H1 (cell line): ENCODE measurements at regions not wholly inside any gene's neighbourhood (a gene's known extent, or its start where the extent isn't known, plus 50 kb on each side); places are given as distances from the start of the nearest gene placed in this dataset.

ENCODE experiments used
- CTCF ChIA-PET: fragments of 300-600 bp; sonication (Branson Sonifier 250); formaldehyde crosslinking; loops from one replicate; lab custom pipeline; 2021; ENCODE audit not compliant: partially characterized antibody; lab: Charles Lee
- POLR2A ChIA-PET: fragments of 300-600 bp; sonication (Branson Sonifier 250); formaldehyde crosslinking; loops from one replicate; lab custom pipeline; 2021; ENCODE audit warnings: inconsistent platforms; ENCODE audit not compliant: partially characterized antibody; lab: Charles Lee
- DNase-seq, 2 experiments: peaks; one replicate each; pipeline versions ENCODE4 v3.0.0 to v3.0.0-alpha.2; 2010 to 2022; ENCODE audit warnings: low spot score in 2 of 2, low read depth in 1 of 2, mixed read lengths in 1 of 2
- FAIRE-seq: peaks from 2 replicates; lab custom pipeline; 2011; peaks lifted over from hg19 to GRCh38; lab: Jason Lieb, UNC
- H2AFZ ChIP-seq: 2 replicates; pipeline ENCODE4 v1.8.1; 2012; ENCODE audit warnings: low read length, inconsistent platforms
- H2AK5ac ChIP-seq: 2 replicates; pipeline ENCODE4 v1.6.1; 2013; ENCODE audit warnings: low read depth, low read length
- H2BK120ac ChIP-seq: replicated peaks from 2 replicates; pipeline ENCODE3; 2013; ENCODE audit warnings: low read depth, low read length, inconsistent platforms
- H2BK12ac ChIP-seq: 2 replicates; pipeline ENCODE4 v1.6.1; 2013; ENCODE audit warnings: low read depth, low read length
- H2BK15ac ChIP-seq: 2 replicates; pipeline ENCODE4 v1.6.1; 2013; ENCODE audit warnings: low read length
- H2BK20ac ChIP-seq: 2 replicates; pipeline ENCODE4 v1.6.1; 2013; ENCODE audit warnings: low read length
- H2BK5ac ChIP-seq: 2 replicates; pipeline ENCODE4 v1.6.1; 2013; ENCODE audit warnings: low read depth, low read length
- H3K14ac ChIP-seq: 2 replicates; pipeline ENCODE4 v1.6.1; 2013; ENCODE audit warnings: inconsistent platforms; ENCODE audit not compliant: insufficient read length
- H3K18ac ChIP-seq: 2 replicates; pipeline ENCODE4 v1.6.1; 2013; ENCODE audit warnings: low read length; ENCODE audit errors: extremely low read depth
- H3K23ac ChIP-seq: 2 replicates; pipeline ENCODE4 v1.6.1; 2013; ENCODE audit warnings: inconsistent platforms; ENCODE audit not compliant: insufficient read length
- H3K23me2 ChIP-seq: 2 replicates; pipeline ENCODE4 v1.6.1; 2013; ENCODE audit warnings: low read depth, low read length
- H3K27ac ChIP-seq: 2 replicates; pipeline ENCODE4 v1.6.1; 2011; ENCODE audit warnings: low read depth, low read length, inconsistent platforms
- H3K27me3 ChIP-seq, 4 experiments: replicated peaks in 1 of 4; 1 replicate in 1 of 4; 2 replicates in 3 of 4; pipeline versions ENCODE4 v1.6.1 to v1.8.1; 2011 to 2013; ENCODE audit warnings: low read length in 3 of 4, mild to moderate bottlenecking in 3 of 4, inconsistent platforms in 2 of 4, mixed read lengths in 2 of 4, moderate library complexity in 1 of 4; ENCODE audit not compliant: control insufficient read depth in 3 of 4, insufficient read depth in 3 of 4; ENCODE audit errors: extremely low read depth in 1 of 4
- H3K36me3 ChIP-seq, 4 experiments: 2 replicates each; pipeline versions ENCODE4 v1.6.1 to v1.8.1; 2011 to 2013; ENCODE audit warnings: mild to moderate bottlenecking in 4 of 4, low read length in 3 of 4, moderate library complexity in 2 of 4, control low read depth in 1 of 4, inconsistent platforms in 1 of 4; ENCODE audit not compliant: insufficient read depth in 4 of 4, control insufficient read depth in 2 of 4
- H3K4ac ChIP-seq: replicated peaks from 2 replicates; pipeline ENCODE3; 2013; ENCODE audit warnings: low read length, low read depth, mixed read lengths, inconsistent platforms; ENCODE audit not compliant: insufficient read length
- H3K4me1 ChIP-seq, 4 experiments: replicated peaks in 1 of 4; 1 replicate in 1 of 4; 2 replicates in 3 of 4; pipeline versions ENCODE4 v1.6.1 to v1.8.1; 2011 to 2013; ENCODE audit warnings: low read length in 3 of 4, inconsistent platforms in 2 of 4, mixed read lengths in 1 of 4; ENCODE audit not compliant: insufficient read depth in 4 of 4, control insufficient read depth in 3 of 4
- H3K4me2 ChIP-seq, 2 experiments: 2 replicates each; pipeline versions ENCODE4 v1.6.1 to v1.8.1; 2011 to 2013; ENCODE audit warnings: low read depth in 2 of 2, low read length in 2 of 2, control low read depth in 1 of 2, inconsistent platforms in 1 of 2, mild to moderate bottlenecking in 1 of 2; ENCODE audit not compliant: insufficient read depth in 1 of 2
- H3K4me3 ChIP-seq, 4 experiments: fragments of 200-600, 300-600 bp in 1 of 4; sonication (generic), shearing (Covaris generic), sonication (Bioruptor Twin) in 1 of 4; 2 replicates each; pipeline versions ENCODE4 v1.5.1 to v1.8.1; 2011 to 2016; ENCODE audit warnings: low read length in 4 of 4, low read depth in 3 of 4, control low read depth in 2 of 4, inconsistent platforms in 2 of 4, mild to moderate bottlenecking in 2 of 4, mixed read lengths in 1 of 4, moderate library complexity in 1 of 4; ENCODE audit not compliant: insufficient read depth in 2 of 4; ENCODE audit errors: extremely low read depth in 1 of 4
- H3K56ac ChIP-seq: replicated peaks from 2 replicates; pipeline ENCODE3; 2013; ENCODE audit warnings: low read depth, mild to moderate bottlenecking, mixed read lengths, low read length, inconsistent platforms; ENCODE audit not compliant: insufficient read length
- H3K79me1 ChIP-seq: 2 replicates; pipeline ENCODE4 v1.6.1; 2013; ENCODE audit warnings: low read depth, low read length, control low read depth
- H3K79me2 ChIP-seq, 2 experiments: 2 replicates each; pipeline versions ENCODE4 v1.6.1 to v1.8.1; 2012 to 2013; ENCODE audit warnings: low read length in 2 of 2, mild to moderate bottlenecking in 2 of 2, inconsistent platforms in 1 of 2; ENCODE audit not compliant: insufficient read depth in 2 of 2, control insufficient read depth in 1 of 2
- H3K9ac ChIP-seq, 4 experiments: replicated peaks in 1 of 4; 1 replicate in 1 of 4; 2 replicates in 3 of 4; pipeline versions ENCODE4 v1.6.1 to v1.8.1; 2011 to 2013; ENCODE audit warnings: low read depth in 3 of 4, low read length in 3 of 4, control low read depth in 2 of 4, mild to moderate bottlenecking in 2 of 4, moderate library complexity in 2 of 4, inconsistent platforms in 1 of 4; ENCODE audit errors: extremely low read depth in 1 of 4
- H3K9me3 ChIP-seq, 2 experiments: 2 replicates each; pipeline versions ENCODE4 v1.6.1 to v1.8.1; 2012 to 2013; ENCODE audit warnings: mild to moderate bottlenecking in 2 of 2, moderate library complexity in 2 of 2, control low read depth in 1 of 2, inconsistent platforms in 1 of 2, low read depth in 1 of 2, low read length in 1 of 2, mixed read lengths in 1 of 2; ENCODE audit not compliant: insufficient read depth in 2 of 2
- H4K20me1 ChIP-seq, 2 experiments: replicated peaks in 1 of 2; 2 replicates each; pipeline versions ENCODE3 to v1.8.1; 2011 to 2013; ENCODE audit warnings: inconsistent platforms in 2 of 2, low read length in 2 of 2, mild to moderate bottlenecking in 1 of 2; ENCODE audit not compliant: insufficient read depth in 2 of 2, control insufficient read depth in 1 of 2
- H4K5ac ChIP-seq: 2 replicates; pipeline ENCODE4 v1.6.1; 2013; ENCODE audit warnings: low read length, low read depth, mixed read lengths, inconsistent platforms; ENCODE audit not compliant: insufficient read length
- H4K8ac ChIP-seq: 2 replicates; pipeline ENCODE4 v1.8.0; 2013; ENCODE audit warnings: mild to moderate bottlenecking, moderate library complexity, low read length, inconsistent platforms; ENCODE audit not compliant: insufficient read depth; ENCODE audit errors: extremely low read depth
- H4K91ac ChIP-seq: replicated peaks from 2 replicates; pipeline ENCODE3; 2013; ENCODE audit warnings: low read length, mixed read lengths, inconsistent platforms; ENCODE audit not compliant: insufficient read length
- ATF2 ChIP-seq: IDR thresholded peaks from 2 replicates; pipeline ENCODE4 v1.6.1; 2012; ENCODE audit warnings: low read length, inconsistent platforms
- BRCA1 ChIP-seq: IDR thresholded peaks from 2 replicates; pipeline ENCODE4 v1.6.1; 2012; ENCODE audit warnings: low read depth, low read length, improper control_type of control experiment
- CEBPB ChIP-seq: IDR thresholded peaks from 2 replicates; pipeline ENCODE4 v1.6.1; 2012; ENCODE audit warnings: low read depth, low read length
- CHD1 ChIP-seq: IDR thresholded peaks from 2 replicates; pipeline ENCODE4 v1.6.1; 2012; ENCODE audit warnings: low read depth, low read length, improper control_type of control experiment
- CHD2 ChIP-seq: IDR thresholded peaks from 2 replicates; pipeline ENCODE4 v1.6.1; 2012; ENCODE audit warnings: low read length, improper control_type of control experiment
- EP300 ChIP-seq, 2 experiments: IDR thresholded peaks; 1 replicate in 1 of 2; 2 replicates in 1 of 2; pipeline ENCODE4 v1.6.1; 2011 to 2012; ENCODE audit warnings: low read depth in 2 of 2, low read length in 2 of 2, mild to moderate bottlenecking in 2 of 2, borderline replicate concordance in 1 of 2, inconsistent platforms in 1 of 2, moderate library complexity in 1 of 2
- GABPA ChIP-seq: IDR thresholded peaks from 2 replicates; pipeline ENCODE4 v1.6.1; 2011; ENCODE audit warnings: mild to moderate bottlenecking, low read length, moderate library complexity, borderline replicate concordance; ENCODE audit not compliant: insufficient read depth
- HDAC2 ChIP-seq, 2 experiments: fragments of 300-600 bp in 1 of 2; sonication (generic) in 1 of 2; IDR thresholded peaks; 2 replicates each; pipeline ENCODE4 v1.6.1; 2011 to 2012; ENCODE audit warnings: low read depth in 2 of 2, low read length in 2 of 2, mild to moderate bottlenecking in 2 of 2, moderate library complexity in 2 of 2, borderline replicate concordance in 1 of 2, inconsistent platforms in 1 of 2
- MAFK ChIP-seq: IDR thresholded peaks from 2 replicates; pipeline ENCODE4 v1.6.1; 2012; ENCODE audit warnings: low read depth, mild to moderate bottlenecking, improper control_type of control experiment, low read length
- RXRA ChIP-seq: IDR thresholded peaks from 2 replicates; pipeline ENCODE4 v1.6.1; 2011; ENCODE audit warnings: low read depth, mild to moderate bottlenecking, low read length, moderate library complexity; ENCODE audit not compliant: insufficient read depth
- SP1 ChIP-seq: IDR thresholded peaks from 2 replicates; pipeline ENCODE4 v1.6.1; 2011; ENCODE audit warnings: low read depth, low read length
- SP2 ChIP-seq: IDR thresholded peaks from 2 replicates; pipeline ENCODE4 v1.6.1; 2012; ENCODE audit warnings: mild to moderate bottlenecking, low read length, inconsistent platforms
- TAF7 ChIP-seq: optimal IDR thresholded peaks from 2 replicates; pipeline ENCODE3; 2011; ENCODE audit warnings: low read depth, mild to moderate bottlenecking, inconsistent platforms, low read length, moderate library complexity, borderline replicate concordance
- TBP ChIP-seq: IDR thresholded peaks from 2 replicates; pipeline ENCODE4 v1.6.1; 2011; ENCODE audit warnings: low read depth, low read length, improper control_type of control experiment
- WGBS, 2 experiments: shearing (Covaris generic) in 1 of 2; methylation state at CpG; one replicate each; pipeline versions ENCODE4 v1.1.6 to v1.1.7; 2013 to 2015; ENCODE audit warnings: low lambda C conversion rate in 2 of 2, mixed read lengths in 2 of 2, inconsistent platforms in 1 of 2, low coverage in 1 of 2, missing lambda C conversion rate in 1 of 2; ENCODE audit not compliant: insufficient replicate concordance in 2 of 2, insufficient coverage in 1 of 2, insufficient read length in 1 of 2; ENCODE audit errors: extremely low coverage in 1 of 2, missing lambda C conversion rate in 1 of 2; 5-methylcytosine and 5-hydroxymethylcytosine counted together

GRCh38 chr2:21469564-21469963 lies 345.8 kb downstream of the TDRD15 start:
- Histone ChIP-seq H3K36me3 (no peaks in the 10 kb centered on the region), H3K27ac (no peak overlapping the region), H2BK20ac (no peak overlapping the region), H4K91ac (no peak overlapping the region), H2BK15ac (no peak overlapping the region), H3K27me3 (no peaks in the 10 kb centered on the region), H3K4me1 (no peaks in the 10 kb centered on the region; a peak in 2 of 7 replicates), H3K14ac (no peak overlapping the region), H3K79me2 (no peaks in the 10 kb centered on the region), H4K5ac (no peak overlapping the region), H2BK12ac (no peak overlapping the region), H4K8ac (no peak overlapping the region), H2BK5ac (no peak overlapping the region), H3K23ac (no peak overlapping the region), H3K23me2 (no peaks in the 10 kb centered on the region), H3K4ac (no peak overlapping the region), H2AK5ac (no peak overlapping the region), H4K20me1 (no peaks in the 10 kb centered on the region), H3K56ac (no peak overlapping the region), H3K9ac (no peak overlapping the region), H3K79me1 (no peaks in the 10 kb centered on the region), H3K9me3 (no peaks in the 10 kb centered on the region), H3K18ac (no peak overlapping the region), H3K4me2 (no peak overlapping the region), H3K4me3 (no peak overlapping the region), H2BK120ac (no peak overlapping the region), H2AFZ (peak overlapping the region; percentile 51; the same call in 1 of the 2 replicates)
- DNase-seq, result no peak
- 92% methylated on average over 4 of the region's 4 CpGs; no CpG with 5 or more reads in 1 of the 2 experiments for WGBS, 2 experiments
- ChIA-PET CTCF (no interaction called here), POLR2A (no interaction called here)
- FAIRE-seq, result no peak
- TF ChIP-seq SP1 (no peak), CEBPB (no peak), TAF7 (no peak), SP2 (no peak), TBP (no peak), GABPA (no peak), MAFK (no peak), EP300 (IDR thresholded peaks at IDR 0.05; ENCODE audit: borderline replicate concordance in 1 of 2, low read depth in 2 of 2, low read length in 2 of 2) (no peak), HDAC2 (IDR thresholded peaks at IDR 0.05; ENCODE audit: borderline replicate concordance in 1 of 2, low read depth in 2 of 2, low read length in 2 of 2) (no peak), BRCA1 (no peak), CHD1 (no peak), RXRA (no peak), CHD2 (no peak), ATF2 (no peak)
